ENCODE measurements at regions not wholly inside any gene's neighbourhood (a gene's known extent, or its start where the extent isn't known, plus 50 kb on each side); places are given as distances from the start of the nearest gene placed in this dataset.

GRCh38 chr6:138654715-138655634, 118.6 kb upstream of the CCDC28A start:
- H3K4me3 ChIP-seq (ENCODE audit: low read length, poor library complexity, severe bottlenecking): no peak overlapping the region
- H3K79me2 ChIP-seq (ENCODE audit: insufficient read depth, low read length): no peaks in the 10 kb centered on the region
- H3F3A ChIP-seq (ENCODE audit: low read depth): no peaks in the 10 kb centered on the region
- H2AFZ ChIP-seq (ENCODE audit: low read length): no peak overlapping the region
- H3K9ac ChIP-seq (ENCODE audit: low read depth, low read length, poor library complexity, severe bottlenecking): no peak overlapping the region
- TF ChIP-seq EZH2phosphoT487 (IDR thresholded peaks at IDR 0.05; ENCODE audit: borderline replicate concordance) (no peak), CTCF (conservative IDR thresholded peaks at IDR 0.05; ENCODE audit: low read length) (no peak)
- no peaks in the 10 kb centered on the region for H3K36me3 ChIP-seq (ENCODE audit: insufficient read depth, low read length)
- no peaks in the 10 kb centered on the region for H3K27me3 ChIP-seq (ENCODE audit: insufficient read depth, low read length, poor library complexity, severe bottlenecking)
- no peak overlapping the region for H3K4me2 ChIP-seq (ENCODE audit: low read depth, low read length, poor library complexity, severe bottlenecking)
- no peaks in the 10 kb centered on the region for H4K20me1 ChIP-seq (ENCODE audit: insufficient read depth, low read length, poor library complexity, severe bottlenecking)
- no peaks in the 10 kb centered on the region for H3K9me2 ChIP-seq (replicated peaks; ENCODE audit: low read depth, low read length)
- H3K4me1 ChIP-seq (ENCODE audit: insufficient read depth, low read length, poor library complexity, severe bottlenecking): peaks cover 15% of the 10 kb centered on the region
- H3K9me3 ChIP-seq (ENCODE audit: insufficient read depth, low read depth, low read length): no peaks in the 10 kb centered on the region

- H3K4me2 ChIP-seq (ENCODE audit: low read depth, low read length, poor library complexity, severe bottlenecking): no peak overlapping the region
- H3K79me2 ChIP-seq (ENCODE audit: insufficient read depth, low read length): no peaks in the 10 kb centered on the region
- no peaks in the 10 kb centered on the region for H3K36me3 ChIP-seq (ENCODE audit: insufficient read depth, low read length)
- no peaks in the 10 kb centered on the region for H4K20me1 ChIP-seq (ENCODE audit: insufficient read depth, low read length, poor library complexity, severe bottlenecking)
- H3K4me3 ChIP-seq (ENCODE audit: low read length, poor library complexity, severe bottlenecking): no peak overlapping the region
- H3K9ac ChIP-seq (ENCODE audit: low read depth, low read length, poor library complexity, severe bottlenecking): no peak overlapping the region
- no peaks in the 10 kb centered on the region for H3F3A ChIP-seq (ENCODE audit: low read depth)
- no peak overlapping the region for H2AFZ ChIP-seq (ENCODE audit: low read length)
- H3K9me3 ChIP-seq (ENCODE audit: insufficient read depth, low read depth, low read length): no peaks in the 10 kb centered on the region
- no peaks in the 10 kb centered on the region for H3K27me3 ChIP-seq (ENCODE audit: insufficient read depth, low read length, poor library complexity, severe bottlenecking)
- H3K9me2 ChIP-seq (replicated peaks; ENCODE audit: low read depth, low read length): no peaks in the 10 kb centered on the region
- no peak for TF ChIP-seq EZH2phosphoT487 (IDR thresholded peaks at IDR 0.05; ENCODE audit: borderline replicate concordance)
- TF ChIP-seq CTCF (conservative IDR thresholded peaks at IDR 0.05; ENCODE audit: low read length): no peak
- H3K4me1 ChIP-seq (ENCODE audit: insufficient read depth, low read length, poor library complexity, severe bottlenecking): peaks cover 15% of the 10 kb centered on the region
Observed at GRCh38 chr6:138655828-138656227, 117.7 kb upstream of the CCDC28A start.

GRCh38 chr6:138656364-138657064, 117.1 kb upstream of the CCDC28A start:
- H3K9ac ChIP-seq (ENCODE audit: low read depth, low read length, poor library complexity, severe bottlenecking): no peak overlapping the region
- no peaks in the 10 kb centered on the region for H4K20me1 ChIP-seq (ENCODE audit: insufficient read depth, low read length, poor library complexity, severe bottlenecking)
- H3K4me3 ChIP-seq (ENCODE audit: low read length, poor library complexity, severe bottlenecking): no peak overlapping the region
- H3K9me3 ChIP-seq (ENCODE audit: insufficient read depth, low read depth, low read length): no peaks in the 10 kb centered on the region
- H3F3A ChIP-seq (ENCODE audit: low read depth): no peaks in the 10 kb centered on the region
- no peak overlapping the region for H3K4me2 ChIP-seq (ENCODE audit: low read depth, low read length, poor library complexity, severe bottlenecking)
- no peaks in the 10 kb centered on the region for H3K9me2 ChIP-seq (replicated peaks; ENCODE audit: low read depth, low read length)
- H3K36me3 ChIP-seq (ENCODE audit: insufficient read depth, low read length): no peaks in the 10 kb centered on the region
- H3K79me2 ChIP-seq (ENCODE audit: insufficient read depth, low read length): 0 out of 2 replicates have a peak, but pooled peaks cover 2% of the 10 kb centered on the region
- peaks cover 15% of the 10 kb centered on the region for H3K4me1 ChIP-seq (ENCODE audit: insufficient read depth, low read length, poor library complexity, severe bottlenecking)
- TF ChIP-seq EZH2phosphoT487 (IDR thresholded peaks at IDR 0.05; ENCODE audit: borderline replicate concordance) (no peak), CTCF (conservative IDR thresholded peaks at IDR 0.05; ENCODE audit: low read length) (no peak)
- H2AFZ ChIP-seq (ENCODE audit: low read length): no peak overlapping the region
- no peaks in the 10 kb centered on the region for H3K27me3 ChIP-seq (ENCODE audit: insufficient read depth, low read length, poor library complexity, severe bottlenecking)

Data from Loucy (cell line).